HG02610 (cell line): ENCODE measurements at regions not wholly inside any gene's neighbourhood (a gene's known extent, or its start where the extent isn't known, plus 50 kb on each side); places are given as distances from the start of the nearest gene placed in this dataset.

Experiments used
- ATAC-seq: cut with Tn5 transposase; IDR thresholded peaks from one replicate; pipeline ENCODE4 v1.9.1; 2021; ENCODE audit warnings: mild to moderate bottlenecking, moderate library complexity; ENCODE audit not compliant: unreplicated experiment

- no peak for ATAC-seq
Observed at GRCh38 chrX:40172401-40173142, 74.8 kb upstream of the BCOR start.

- no peak for ATAC-seq
Observed at GRCh38 chrX:40171513-40172400, 74.0 kb upstream of the BCOR start.

GRCh38 chrX:40170830-40171512, 73.2 kb upstream of the BCOR start:
- ATAC-seq: no peak

GRCh38 chrX:40169193-40170101, 71.7 kb upstream of the BCOR start:
- ATAC-seq: peak; percentile 70

- ATAC-seq: no peak
Observed at GRCh38 chrX:40168480-40169011, 70.8 kb upstream of the BCOR start.

GRCh38 chrX:40167850-40168479, 70.2 kb upstream of the BCOR start:
- ATAC-seq: no peak

- no peak for ATAC-seq
Observed at GRCh38 chrX:40167233-40167849, 69.6 kb upstream of the BCOR start.

- no peak for ATAC-seq
Observed at GRCh38 chrX:40166582-40166981, 68.8 kb upstream of the BCOR start.

GRCh38 chrX:40165861-40166260, 68.1 kb upstream of the BCOR start:
- no peak for ATAC-seq

GRCh38 chrX:40165206-40165605, 67.4 kb upstream of the BCOR start:
- no peak for ATAC-seq

GRCh38 chrX:40164751-40165150, 67.0 kb upstream of the BCOR start:
- no peak for ATAC-seq

GRCh38 chrX:40158036-40158706, 60.4 kb upstream of the BCOR start:
- ATAC-seq: no peak

- ATAC-seq: no peak
Observed at GRCh38 chrX:40157228-40158035, 59.7 kb upstream of the BCOR start.

GRCh38 chrX:40156470-40157227, 58.9 kb upstream of the BCOR start:
- no peak for ATAC-seq

GRCh38 chrX:40155589-40156469, 58.1 kb upstream of the BCOR start:
- ATAC-seq: no peak

- no peak for ATAC-seq
Observed at GRCh38 chrX:40154853-40155588, 57.3 kb upstream of the BCOR start.
